IMR-90 (cell line): ENCODE measurements at regions not wholly inside any gene's neighbourhood (a gene's known extent, or its start where the extent isn't known, plus 50 kb on each side); places are given as distances from the start of the nearest gene placed in this dataset.

Source experiments
- ATAC-seq: fragments of 200-7000 bp; cut with Tn5 transposase; 2 replicates; pipeline ENCODE4 v1.9.1; 2020; ENCODE audit warnings: low read depth, mild to moderate bottlenecking, moderate library complexity
- BruUV-seq: library from RNA; stranded (reverse); fragments of 400-500 nt; replicated peaks from 2 replicates; lab custom pipeline; 2021; lab: Mats Ljungman, UMichigan
- CTCF ChIA-PET: fragments of 300-600 bp; formaldehyde crosslinking; extraction: SDS; loops from one replicate; lab custom pipeline; 2021; ENCODE audit warnings: antibody characterized with exemption; lab: Yijun Ruan, JAX
- POLR2A ChIA-PET: fragments of 300-600 bp; sonication (Branson Sonifier 250); formaldehyde crosslinking; loops from one replicate; lab custom pipeline; 2022; ENCODE audit warnings: antibody characterized with exemption; ENCODE audit not compliant: unreplicated experiment; lab: Charles Lee
- DNase-seq: peaks from one replicate; pipeline ENCODE4 v3.0.0; 2013
- H2AFZ ChIP-seq: replicated peaks from 2 replicates; pipeline ENCODE3; 2013; ENCODE audit warnings: low read length, mild to moderate bottlenecking; ENCODE audit not compliant: poor library complexity
- H2AK5ac ChIP-seq: 2 replicates; pipeline ENCODE4 v1.6.1; 2013; ENCODE audit warnings: low read depth, low read length, inconsistent platforms
- H2AK9ac ChIP-seq: replicated peaks from 2 replicates; pipeline ENCODE3; 2013; ENCODE audit warnings: mild to moderate bottlenecking, low read depth, low read length, moderate library complexity; ENCODE audit not compliant: poor library complexity
- H2BK120ac ChIP-seq: 2 replicates; pipeline ENCODE4 v1.6.1; 2013; ENCODE audit warnings: low read depth, low read length, inconsistent platforms
- H2BK15ac ChIP-seq: 3 replicates; pipeline ENCODE4 v1.6.1; 2013; ENCODE audit warnings: low read depth, low read length, inconsistent platforms
- H2BK20ac ChIP-seq: 2 replicates; pipeline ENCODE4 v1.6.1; 2013; ENCODE audit warnings: low read depth, mild to moderate bottlenecking, inconsistent platforms, low read length, moderate library complexity
- H2BK5ac ChIP-seq: 2 replicates; pipeline ENCODE4 v1.6.1; 2013; ENCODE audit warnings: mild to moderate bottlenecking, low read depth, low read length, inconsistent platforms; ENCODE audit not compliant: poor library complexity, severe bottlenecking
- H3K14ac ChIP-seq: replicated peaks from 2 replicates; pipeline ENCODE4 v1.6.1; 2013; ENCODE audit warnings: low read depth, low read length, inconsistent platforms
- H3K18ac ChIP-seq: 2 replicates; pipeline ENCODE4 v1.6.1; 2013; ENCODE audit warnings: low read depth, low read length, control low read depth
- H3K23ac ChIP-seq: 2 replicates; pipeline ENCODE4 v1.6.1; 2013; ENCODE audit warnings: low read depth, low read length, inconsistent platforms
- H3K27ac ChIP-seq: 2 replicates; pipeline ENCODE4 v1.5.1; 2013; ENCODE audit warnings: mild to moderate bottlenecking, control low read depth, low read length; ENCODE audit not compliant: insufficient read depth
- H3K27me3 ChIP-seq: 2 replicates; pipeline ENCODE4 v1.6.1; 2013; ENCODE audit warnings: low read length; ENCODE audit not compliant: control insufficient read depth, insufficient read depth
- H3K36me3 ChIP-seq: 2 replicates; pipeline ENCODE4 v1.6.1; 2013; ENCODE audit warnings: low read length, mixed read lengths; ENCODE audit not compliant: control insufficient read depth, insufficient read depth
- H3K4ac ChIP-seq: 2 replicates; pipeline ENCODE4 v1.6.1; 2013; ENCODE audit warnings: low read depth, low read length, inconsistent platforms
- H3K4me1 ChIP-seq: 2 replicates; pipeline ENCODE4 v1.6.1; 2013; ENCODE audit warnings: low read length, mixed read lengths; ENCODE audit not compliant: control insufficient read depth, insufficient read depth
- H3K4me2 ChIP-seq: 2 replicates; pipeline ENCODE4 v1.6.1; 2013; ENCODE audit warnings: low read depth, mild to moderate bottlenecking, control low read depth, low read length, moderate library complexity
- H3K4me3 ChIP-seq: 2 replicates; pipeline ENCODE4 v1.5.1; 2013; ENCODE audit warnings: low read depth, mild to moderate bottlenecking, control low read depth, low read length, moderate library complexity; ENCODE audit not compliant: insufficient read depth
- H3K56ac ChIP-seq: 2 replicates; pipeline ENCODE4 v1.6.1; 2013; ENCODE audit warnings: low read length, inconsistent platforms; ENCODE audit not compliant: insufficient read depth; ENCODE audit errors: extremely low read depth
- H3K79me1 ChIP-seq, 2 experiments: 2 replicates each; pipeline ENCODE4 v1.6.1; 2013; ENCODE audit warnings: low read length in 2 of 2, inconsistent platforms in 1 of 2, low read depth in 1 of 2
- H3K9ac ChIP-seq: 2 replicates; pipeline ENCODE4 v1.6.1; 2013; ENCODE audit warnings: low read depth, low read length, control low read depth
- H3K9me1 ChIP-seq: 2 replicates; pipeline ENCODE4 v1.6.1; 2013; ENCODE audit warnings: low read length, inconsistent platforms; ENCODE audit not compliant: insufficient read depth
- H3K9me3 ChIP-seq: 2 replicates; pipeline ENCODE4 v1.6.1; 2013; ENCODE audit warnings: low read length; ENCODE audit not compliant: control insufficient read depth, insufficient read depth
- H4K20me1 ChIP-seq: 2 replicates; pipeline ENCODE4 v1.6.1; 2013; ENCODE audit warnings: low read length, inconsistent platforms; ENCODE audit not compliant: insufficient read depth
- H4K5ac ChIP-seq: 2 replicates; pipeline ENCODE4 v1.6.1; 2013; ENCODE audit warnings: mild to moderate bottlenecking, low read depth, low read length, control low read depth
- H4K8ac ChIP-seq, 2 experiments: 2 replicates each; pipeline ENCODE4 v1.6.1; 2013; ENCODE audit warnings: low read depth in 2 of 2, low read length in 2 of 2, control low read depth in 1 of 2, inconsistent platforms in 1 of 2
- H4K91ac ChIP-seq: 2 replicates; pipeline ENCODE4 v1.6.1; 2013; ENCODE audit warnings: low read depth, low read length, inconsistent platforms; ENCODE audit not compliant: insufficient read depth
- BHLHE40 ChIP-seq: fragments of 150-350 bp; IDR thresholded peaks from 2 replicates; pipeline ENCODE4 v1.6.1; 2016; ENCODE audit warnings: mild to moderate bottlenecking, low read depth, low read length
- CEBPB ChIP-seq: IDR thresholded peaks from 2 replicates; pipeline ENCODE4 v1.6.1; 2012; ENCODE audit warnings: low read depth, low read length, improper control_type of control experiment
- CTCF ChIP-seq: conservative IDR thresholded peaks from 2 replicates; pipeline ENCODE4 v1.5.1; 2012; ENCODE audit warnings: mild to moderate bottlenecking, low read depth, low read length, improper control_type of control experiment
- ELK1 ChIP-seq: fragments of 150-350 bp; IDR thresholded peaks from 2 replicates; pipeline ENCODE4 v1.6.1; 2016; ENCODE audit warnings: low read depth, mild to moderate bottlenecking, low read length, moderate library complexity, borderline replicate concordance
- FOS ChIP-seq: fragments of 150-350 bp; IDR thresholded peaks from 2 replicates; pipeline ENCODE4 v1.6.1; 2016; ENCODE audit warnings: low read depth, low read length
- MAFK ChIP-seq: IDR thresholded peaks from 2 replicates; pipeline ENCODE4 v1.6.1; 2012; ENCODE audit warnings: low read depth, low read length, improper control_type of control experiment
- MAZ ChIP-seq: IDR thresholded peaks from 2 replicates; pipeline ENCODE4 v1.6.1; 2012; ENCODE audit warnings: low read depth, mild to moderate bottlenecking, low read length, improper control_type of control experiment, moderate library complexity, borderline replicate concordance
- MXI1 ChIP-seq: IDR thresholded peaks from 2 replicates; pipeline ENCODE4 v1.6.1; 2012; ENCODE audit warnings: low read depth, mild to moderate bottlenecking, low read length, moderate library complexity, borderline replicate concordance
- NFE2L2 ChIP-seq: fragments of 150-350 bp; IDR thresholded peaks from 2 replicates; pipeline ENCODE4 v1.6.1; 2016; ENCODE audit warnings: low read depth, mild to moderate bottlenecking, low read length
- POLR2A ChIP-seq: IDR thresholded peaks from 2 replicates; pipeline ENCODE4 v1.6.1; 2012; ENCODE audit warnings: mild to moderate bottlenecking, low read depth, low read length
- RAD21 ChIP-seq: IDR thresholded peaks from 2 replicates; pipeline ENCODE4 v1.6.1; 2012; ENCODE audit warnings: low read length, improper control_type of control experiment
- RCOR1 ChIP-seq: IDR thresholded peaks from 2 replicates; pipeline ENCODE4 v1.6.1; 2012; ENCODE audit warnings: mild to moderate bottlenecking, low read length, improper control_type of control experiment; ENCODE audit not compliant: insufficient replicate concordance
- RFX5 ChIP-seq: IDR thresholded peaks from 2 replicates; pipeline ENCODE4 v1.8.0; 2012; ENCODE audit warnings: low read depth, mild to moderate bottlenecking, low read length, moderate library complexity
- SMC3 ChIP-seq: fragments of 150-350 bp; IDR thresholded peaks from 2 replicates; pipeline ENCODE4 v1.6.1; 2016; ENCODE audit warnings: low read depth, mild to moderate bottlenecking, antibody characterized with exemption, low read length, moderate library complexity
- USF2 ChIP-seq: fragments of 150-350 bp; IDR thresholded peaks from 2 replicates; pipeline ENCODE4 v1.6.1; 2017; ENCODE audit warnings: mild to moderate bottlenecking, antibody characterized with exemption, low read length, low read depth
- WGBS, 2 experiments: methylation state at CpG; one replicate each; pipeline versions ENCODE4 v1.1.5 to v1.1.7; 2013; ENCODE audit warnings: missing lambda C conversion rate in 2 of 2; ENCODE audit not compliant: insufficient read length in 1 of 2; ENCODE audit errors: extremely low coverage in 2 of 2; 5-methylcytosine and 5-hydroxymethylcytosine counted together
- dilution Hi-C: fragments of 300-500 bp; cut with HindIII; formaldehyde crosslinking; loops from one replicate; pipeline ENCODE4 v1.14.3; 2018; ENCODE audit warnings: low sequenced_read_pairs; ENCODE audit not compliant: unreplicated experiment
- in situ Hi-C: fragments of 300-500 bp; cut with MboI; formaldehyde crosslinking; loops from 3 replicates; pipeline ENCODE4 v1.14.3; 2019; ENCODE audit warnings: low sequenced_read_pairs, inconsistent platforms, mixed read lengths
- intact Hi-C: fragments of 100-400 bp; cut with micrococcal nuclease; formaldehyde crosslinking; loops from 2 replicates; pipeline ENCODE4 v1.10.0; 2022

GRCh38 chr3:78414261-78414660 is 1353.5 kb downstream of the ROBO1 start:
- no peak for TF ChIP-seq USF2
- no peak for TF ChIP-seq ELK1
- TF ChIP-seq CTCF = no peak
- TF ChIP-seq MXI1 = no peak
- no peak for TF ChIP-seq MAZ
- TF ChIP-seq FOS = no peak
- TF ChIP-seq RFX5 = no peak
- no peak for TF ChIP-seq NFE2L2
- no peak for TF ChIP-seq POLR2A
- no peak for TF ChIP-seq RAD21
- no peak for TF ChIP-seq BHLHE40
- no peak for TF ChIP-seq RCOR1
- no peak for TF ChIP-seq MAFK
- TF ChIP-seq SMC3 = no peak
- TF ChIP-seq CEBPB = no peak
- no peak overlapping the region for H2BK20ac ChIP-seq
- no peak overlapping the region for H3K14ac ChIP-seq
- no peaks in the 10 kb centered on the region for H3K4me1 ChIP-seq
- no peaks in the 10 kb centered on the region for H3K9me3 ChIP-seq
- no peak overlapping the region for H3K4ac ChIP-seq
- POLR2A ChIA-PET = no interaction called here
- no peak overlapping the region for H2BK120ac ChIP-seq
- H4K8ac ChIP-seq = no peak overlapping the region
- dilution Hi-C loops (no loop called here), intact Hi-C loops (no loop called here), in situ Hi-C loops (no loop called here)
- H2AK5ac ChIP-seq = no peak overlapping the region
- H3K9me1 ChIP-seq = no peaks in the 10 kb centered on the region
- H3K4me3 ChIP-seq = no peak overlapping the region
- no peak overlapping the region for H3K18ac ChIP-seq
- no peaks in the 10 kb centered on the region for H4K20me1 ChIP-seq
- H3K4me2 ChIP-seq = no peak overlapping the region
- no peak overlapping the region for H2AFZ ChIP-seq
- no peak overlapping the region for H3K9ac ChIP-seq
- no peak overlapping the region for H4K91ac ChIP-seq
- no peak overlapping the region for H3K56ac ChIP-seq
- no peak overlapping the region for H2BK15ac ChIP-seq
- H3K36me3 ChIP-seq = no peaks in the 10 kb centered on the region
- H4K5ac ChIP-seq = no peak overlapping the region
- ATAC-seq (no peak), DNase-seq (no peak)
- H3K27ac ChIP-seq = no peak overlapping the region
- no peaks in the 10 kb centered on the region for H3K27me3 ChIP-seq
- CTCF ChIA-PET = no interaction called here
- no TSS peak for BruUV-seq
- no CpG with 5 or more reads among the region's 2 CpGs for WGBS, 2 experiments
- no peak overlapping the region for H2AK9ac ChIP-seq
- no peaks in the 10 kb centered on the region for H3K79me1 ChIP-seq
- H2BK5ac ChIP-seq = no peak overlapping the region
- no peak overlapping the region for H3K23ac ChIP-seq
